ENCODE measurements at regions not wholly inside any gene's neighbourhood (a gene's known extent, or its start where the extent isn't known, plus 50 kb on each side); places are given as distances from the start of the nearest gene placed in this dataset.
A peak's percentile ranks its signal among the peaks of the same experiment; 100 is the strongest.

- DNase-seq (ENCODE audit: low read depth) = no peak
These were observed 255.8 kb downstream of the RHOU start for GRCh38 chr1:228990906-228991569.

GRCh38 chr1:228992044-228992443, 256.8 kb downstream of the RHOU start:
- DNase-seq (ENCODE audit: low read depth) = no peak

DNA sequence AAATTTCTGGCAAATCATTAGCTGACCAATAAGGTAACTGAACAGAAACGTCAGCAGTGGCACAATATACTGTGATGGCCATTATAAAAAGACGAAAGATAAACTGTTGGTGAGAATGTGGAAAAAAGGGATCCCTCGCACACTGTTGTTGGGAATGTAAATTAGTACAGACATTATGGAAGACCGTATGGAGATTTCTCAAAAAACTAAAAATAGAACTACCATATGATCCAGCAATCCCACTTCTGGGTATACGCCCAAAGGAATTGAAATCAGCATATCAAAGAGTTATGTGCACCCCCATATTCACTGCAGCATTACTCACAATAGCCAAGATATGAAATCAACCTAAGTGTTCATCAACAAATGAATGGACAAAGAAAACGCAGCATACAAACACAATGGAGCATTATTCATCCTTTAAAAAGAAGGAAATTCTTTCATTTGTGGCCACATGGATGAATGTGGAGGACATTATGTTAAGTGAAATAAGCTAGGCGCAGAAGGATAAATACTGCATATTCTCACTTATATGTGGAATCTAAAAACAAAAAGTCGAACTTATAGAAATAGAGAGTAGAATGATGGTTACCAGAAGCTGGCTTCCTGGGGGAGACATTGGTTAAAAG, 257.7 kb downstream of the RHOU start:
- no peak for DNase-seq (ENCODE audit: low read depth)

- no peak for DNase-seq (ENCODE audit: low read depth)
These were observed 259.7 kb downstream of the RHOU start for GRCh38 chr1:228994676-228995594.

DNA sequence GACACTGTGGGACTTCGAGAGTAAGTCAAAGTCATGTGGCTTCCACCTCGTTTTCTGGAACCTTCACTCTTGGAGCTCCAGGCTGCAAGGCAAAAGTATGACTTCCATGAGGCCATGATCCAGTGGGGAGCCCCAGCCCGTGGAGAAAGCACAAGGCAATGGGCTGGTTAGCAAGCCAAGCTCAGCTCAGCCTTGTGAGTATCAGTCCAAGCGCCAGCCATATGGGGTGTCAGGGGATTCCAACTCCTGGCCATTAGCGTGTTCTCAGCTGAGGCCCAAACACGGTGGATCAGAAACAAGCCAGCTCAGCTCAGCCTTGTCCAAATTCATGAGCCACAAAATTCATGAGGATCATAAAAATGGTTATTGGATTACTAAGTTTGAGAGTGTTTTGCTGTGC, 261.0 kb downstream of the RHOU start:
- DNase-seq (ENCODE audit: low read depth) = no peak

DNA sequence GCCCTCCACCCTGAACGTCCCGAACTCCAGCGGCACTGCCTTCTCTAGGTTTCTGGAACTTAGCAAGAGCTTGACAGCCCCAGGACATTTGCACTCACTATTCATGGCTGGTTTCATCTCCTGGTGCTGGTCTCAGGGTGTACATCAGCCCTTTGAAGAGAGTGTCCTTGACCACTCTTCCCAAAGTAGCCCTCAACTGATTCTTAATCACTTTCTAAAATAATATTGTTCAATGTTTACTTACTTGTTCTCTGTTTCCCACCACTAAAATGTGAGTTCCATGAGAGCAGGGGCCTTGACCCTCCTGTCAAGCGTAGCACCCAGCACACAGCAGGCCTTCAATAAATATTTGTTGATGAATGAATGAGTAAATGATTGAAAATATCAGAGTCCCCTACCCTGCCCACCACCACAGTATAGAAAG, 262.5 kb downstream of the RHOU start:
- DNase-seq (ENCODE audit: low read depth) = no peak

- no peak for DNase-seq (ENCODE audit: low read depth)
These were observed 262.9 kb downstream of the RHOU start for GRCh38 chr1:228998179-228998578.

DNA sequence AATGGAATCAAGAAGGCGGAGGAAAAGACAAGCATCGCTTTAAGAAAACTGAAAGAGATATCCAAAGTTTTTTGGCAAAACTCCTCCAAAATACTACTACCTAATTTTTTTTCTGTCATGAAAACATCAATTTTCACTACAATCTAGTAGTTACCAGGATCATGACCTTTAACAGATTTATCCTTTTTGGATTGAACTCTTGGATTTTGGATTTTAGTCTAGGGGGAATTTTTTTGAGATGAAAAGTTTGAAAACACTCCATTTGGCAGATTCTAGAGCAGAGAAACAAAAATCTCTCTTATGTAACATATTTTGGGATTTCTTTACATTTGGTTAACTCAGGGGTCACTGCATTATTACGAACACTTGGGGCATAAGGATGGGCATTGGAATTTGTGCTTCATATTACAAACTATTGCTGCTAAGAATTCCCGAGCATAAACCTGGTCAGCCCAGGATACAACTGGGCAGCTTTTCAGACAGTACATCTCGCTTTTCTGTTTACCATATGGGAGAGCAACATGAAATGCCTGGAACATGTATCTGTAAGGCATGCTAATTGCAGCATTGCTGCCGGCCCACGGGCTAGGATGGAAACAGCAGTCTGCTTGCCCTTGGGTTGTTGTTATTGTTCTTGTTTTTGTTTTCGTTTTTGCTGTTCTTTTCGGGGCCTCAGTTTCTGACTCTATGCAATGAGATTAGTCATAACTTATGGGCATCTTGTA, 264.3 kb downstream of the RHOU start:
- DNase-seq (ENCODE audit: low read depth) = no peak

DNA sequence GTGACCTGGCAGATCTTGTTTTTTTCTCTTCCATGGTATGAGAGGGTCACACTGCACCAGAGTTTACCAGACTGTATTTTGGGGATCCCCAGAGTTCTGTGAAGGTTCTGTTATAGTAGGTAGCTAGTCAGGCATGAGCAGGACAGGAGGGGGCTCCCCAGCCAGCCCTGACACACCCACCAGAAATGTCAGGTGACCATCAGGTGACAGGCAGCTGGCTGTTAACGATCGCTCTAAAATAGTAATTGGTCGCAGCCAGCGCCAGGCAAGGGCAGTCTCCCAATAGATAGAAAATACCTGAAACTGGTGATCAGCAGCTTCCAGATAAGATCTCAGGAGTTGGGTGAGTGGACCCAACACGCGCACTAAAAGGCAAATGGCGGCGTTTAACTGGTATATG, 264.9 kb downstream of the RHOU start:
- DNase-seq (ENCODE audit: low read depth) = no peak

- no peak for DNase-seq (ENCODE audit: low read depth)
These were observed 266.3 kb downstream of the RHOU start for GRCh38 chr1:229001467-229002011.

DNA sequence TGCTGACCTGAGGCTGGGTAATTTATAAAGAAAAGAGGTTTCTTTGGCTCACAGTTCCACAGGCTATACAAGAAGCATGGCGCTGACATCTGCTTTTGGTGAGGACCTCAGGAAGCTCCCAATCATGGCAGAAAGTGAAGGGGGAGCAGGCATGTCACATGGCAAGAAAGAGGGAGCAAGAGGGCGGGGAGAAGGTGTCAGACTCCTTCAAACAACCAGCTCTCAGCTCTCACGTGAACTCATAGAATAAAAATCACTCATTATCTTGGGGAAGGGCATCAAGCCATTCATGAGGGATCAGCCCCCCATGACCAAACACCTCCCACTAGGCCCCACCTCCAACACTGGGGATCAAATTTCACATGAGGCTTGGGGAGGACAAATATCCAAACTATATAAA, 266.8 kb downstream of the RHOU start:
- DNase-seq (ENCODE audit: low read depth) = no peak

- DNase-seq (ENCODE audit: low read depth) = no peak
These were observed 267.2 kb downstream of the RHOU start for GRCh38 chr1:229002451-229002960.

DNA sequence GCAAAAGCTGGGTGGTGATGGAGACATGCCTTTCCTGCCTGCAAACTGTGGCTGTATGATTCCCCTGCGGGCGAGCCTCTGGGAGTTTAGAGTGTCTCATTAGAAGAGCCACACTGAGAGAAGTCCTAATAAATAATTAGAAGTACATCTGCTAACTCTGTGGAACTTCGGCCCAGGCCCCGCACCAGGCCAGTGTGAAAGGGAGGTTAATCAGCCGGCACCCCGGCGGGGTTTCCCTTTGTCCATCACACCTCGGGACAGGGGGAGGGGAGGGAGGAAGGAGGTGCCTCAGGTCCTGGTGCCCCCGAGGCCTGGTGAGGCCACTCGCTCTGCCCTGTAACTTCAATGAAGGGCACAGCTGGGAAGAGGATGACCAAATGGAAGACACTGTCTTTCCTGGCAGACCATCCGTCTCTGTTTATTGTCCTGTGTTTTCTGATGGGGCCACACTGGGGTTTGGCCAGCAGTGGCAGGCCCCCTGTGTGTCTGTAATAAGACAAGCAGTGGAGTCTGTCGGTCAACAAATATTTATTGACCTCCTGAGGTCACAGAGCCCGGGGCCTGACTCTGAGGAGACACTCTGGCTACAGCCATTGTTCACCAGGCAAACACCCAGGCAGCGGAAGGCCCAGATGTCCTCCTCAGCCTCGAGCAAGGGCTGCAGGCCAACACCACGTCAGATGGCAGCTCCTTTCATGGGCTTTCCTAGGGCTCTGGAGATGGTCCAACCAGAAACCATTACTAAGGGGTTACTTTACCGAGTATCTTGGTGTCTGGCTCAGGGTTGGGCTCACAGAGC, 267.5 kb upstream of the RAB4A start:
- DNase-seq (ENCODE audit: low read depth) = no peak

- no peak for DNase-seq (ENCODE audit: low read depth)
These were observed 266.7 kb upstream of the RAB4A start for GRCh38 chr1:229004066-229004833.

DNA sequence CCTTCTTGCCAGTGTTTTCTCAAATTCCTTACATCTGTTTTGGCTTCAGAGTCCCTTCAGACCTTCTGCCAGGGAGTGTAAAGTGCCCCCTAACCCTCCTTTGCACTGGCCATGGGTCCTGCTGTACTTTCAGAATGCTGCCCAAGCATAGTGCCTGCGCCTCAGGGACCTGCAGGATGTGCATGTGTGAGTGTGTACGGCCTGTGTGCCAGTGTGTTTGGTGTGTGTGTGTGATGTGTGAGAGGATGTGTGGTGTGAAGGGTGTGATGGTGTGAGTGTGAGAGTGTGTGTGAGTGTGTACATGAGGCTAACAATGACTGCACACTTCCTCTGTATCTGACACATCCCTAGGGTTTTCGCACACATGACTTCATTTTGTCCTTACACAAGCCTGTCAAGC, 265.8 kb upstream of the RAB4A start:
- no peak for DNase-seq (ENCODE audit: low read depth)

GRCh38 chr1:229005556-229005955, 265.4 kb upstream of the RAB4A start:
- no peak for DNase-seq (ENCODE audit: low read depth)

DNA sequence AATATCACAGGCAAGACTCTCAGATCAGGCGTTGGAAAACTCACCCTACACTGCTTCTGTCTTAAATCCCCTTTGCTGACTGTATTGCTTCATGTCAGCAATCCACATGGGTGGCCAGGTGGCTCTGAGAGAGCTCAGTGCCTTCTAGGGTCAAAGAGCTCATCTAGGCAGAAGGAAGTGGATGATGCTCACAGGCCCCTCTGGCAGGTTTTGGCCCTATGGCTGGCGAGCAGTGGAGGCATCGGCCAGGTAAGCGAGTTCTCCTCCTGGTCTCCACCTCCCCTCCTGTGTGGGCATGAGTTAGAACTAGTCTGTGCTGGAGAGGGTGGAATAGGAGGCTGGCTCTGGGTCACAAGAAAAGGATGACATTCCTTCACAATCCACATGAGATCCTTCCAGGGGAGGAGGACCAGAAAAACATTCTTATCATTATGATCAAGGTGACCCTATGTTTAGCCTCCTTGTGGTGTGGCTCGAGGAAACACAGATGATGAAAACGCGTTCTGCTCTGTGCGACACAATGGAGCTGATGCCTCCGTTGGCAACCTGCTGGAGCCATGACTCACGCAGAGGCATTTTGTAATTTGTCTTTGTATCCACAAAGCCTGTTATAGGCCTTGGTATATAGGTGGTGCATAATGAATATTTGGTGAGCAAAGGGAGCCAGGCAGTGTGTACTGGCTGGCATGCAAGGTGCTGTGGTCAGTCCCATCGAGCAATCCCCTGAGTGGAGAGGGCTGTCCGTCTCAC, 264.6 kb upstream of the RAB4A start:
- peak; percentile 45 for DNase-seq (ENCODE audit: low read depth)

- no peak for DNase-seq (ENCODE audit: low read depth)
These were observed 263.7 kb upstream of the RAB4A start for GRCh38 chr1:229007167-229007566.

- DNase-seq (ENCODE audit: low read depth) = no peak
These were observed 263.2 kb upstream of the RAB4A start for GRCh38 chr1:229007701-229008100.

Measured in amniotic epithelial cell (primary cell).